Adrenal gland (tissue), 5 donors: ENCODE measurements at regions not wholly inside any gene's neighbourhood (a gene's known extent, or its start where the extent isn't known, plus 50 kb on each side); places are given as distances from the start of the nearest gene placed in this dataset.

Experiments used
- POLR2A ChIP-seq, 2 donors: fragments of 450-650 bp; IDR thresholded peaks; one replicate each; pipeline ENCODE4 v1.6.1; 2017; ENCODE audit warnings: antibody characterized with exemption in 2 of 2, mild to moderate bottlenecking in 2 of 2, moderate library complexity in 1 of 2
- TF ChIP-seq, protein P1 (sequence below), 6 experiments: fragments of 450-650 bp in 4 of 6; fragments of 200-600 bp in 2 of 6; sonication (generic) in 1 of 6; IDR thresholded peaks; 1 replicate in 5 of 6; 2 replicates in 1 of 6; pipeline versions ENCODE4 v1.5.1 to v1.8.0; 2016 to 2021; ENCODE audit warnings: antibody characterized with exemption in 6 of 6, mild to moderate bottlenecking in 2 of 6, moderate library complexity in 1 of 6
- donor health status: DM: no; HTN: no; CAD: no.

DNA sequence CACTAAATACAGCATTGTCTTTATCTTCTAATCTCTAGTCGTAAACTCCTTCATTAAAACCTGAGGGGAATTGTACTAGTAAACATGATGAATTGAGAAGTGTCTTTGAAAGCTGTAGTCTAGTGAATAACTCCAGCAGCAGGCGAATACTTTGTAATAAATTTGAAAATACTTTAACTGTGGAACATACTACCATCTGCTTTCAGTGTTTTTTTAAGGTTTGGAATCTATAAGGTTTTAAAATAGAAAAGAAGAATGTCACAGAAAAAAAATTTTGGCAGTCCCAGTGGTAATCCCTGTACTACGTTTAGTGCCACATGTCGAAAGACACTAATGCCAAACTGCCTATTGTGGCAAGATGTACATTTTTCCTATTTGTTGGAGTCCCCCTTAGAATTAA is 379.0 kb upstream of the NUDT12 start:
- TF ChIP-seq, protein P1, sequence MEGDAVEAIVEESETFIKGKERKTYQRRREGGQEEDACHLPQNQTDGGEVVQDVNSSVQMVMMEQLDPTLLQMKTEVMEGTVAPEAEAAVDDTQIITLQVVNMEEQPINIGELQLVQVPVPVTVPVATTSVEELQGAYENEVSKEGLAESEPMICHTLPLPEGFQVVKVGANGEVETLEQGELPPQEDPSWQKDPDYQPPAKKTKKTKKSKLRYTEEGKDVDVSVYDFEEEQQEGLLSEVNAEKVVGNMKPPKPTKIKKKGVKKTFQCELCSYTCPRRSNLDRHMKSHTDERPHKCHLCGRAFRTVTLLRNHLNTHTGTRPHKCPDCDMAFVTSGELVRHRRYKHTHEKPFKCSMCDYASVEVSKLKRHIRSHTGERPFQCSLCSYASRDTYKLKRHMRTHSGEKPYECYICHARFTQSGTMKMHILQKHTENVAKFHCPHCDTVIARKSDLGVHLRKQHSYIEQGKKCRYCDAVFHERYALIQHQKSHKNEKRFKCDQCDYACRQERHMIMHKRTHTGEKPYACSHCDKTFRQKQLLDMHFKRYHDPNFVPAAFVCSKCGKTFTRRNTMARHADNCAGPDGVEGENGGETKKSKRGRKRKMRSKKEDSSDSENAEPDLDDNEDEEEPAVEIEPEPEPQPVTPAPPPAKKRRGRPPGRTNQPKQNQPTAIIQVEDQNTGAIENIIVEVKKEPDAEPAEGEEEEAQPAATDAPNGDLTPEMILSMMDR (IDR thresholded peaks at IDR 0.05) = no peak
- no peak for TF ChIP-seq POLR2A (IDR thresholded peaks at IDR 0.05)
